ENCODE measurements at regions not wholly inside any gene's neighbourhood (a gene's known extent, or its start where the extent isn't known, plus 50 kb on each side); places are given as distances from the start of the nearest gene placed in this dataset.
"Not testable (repeated sequence)": the region's sequence is repeated elsewhere in the genome, so short reads cannot be mapped to it uniquely, and the experiment has no call there.

DNA sequence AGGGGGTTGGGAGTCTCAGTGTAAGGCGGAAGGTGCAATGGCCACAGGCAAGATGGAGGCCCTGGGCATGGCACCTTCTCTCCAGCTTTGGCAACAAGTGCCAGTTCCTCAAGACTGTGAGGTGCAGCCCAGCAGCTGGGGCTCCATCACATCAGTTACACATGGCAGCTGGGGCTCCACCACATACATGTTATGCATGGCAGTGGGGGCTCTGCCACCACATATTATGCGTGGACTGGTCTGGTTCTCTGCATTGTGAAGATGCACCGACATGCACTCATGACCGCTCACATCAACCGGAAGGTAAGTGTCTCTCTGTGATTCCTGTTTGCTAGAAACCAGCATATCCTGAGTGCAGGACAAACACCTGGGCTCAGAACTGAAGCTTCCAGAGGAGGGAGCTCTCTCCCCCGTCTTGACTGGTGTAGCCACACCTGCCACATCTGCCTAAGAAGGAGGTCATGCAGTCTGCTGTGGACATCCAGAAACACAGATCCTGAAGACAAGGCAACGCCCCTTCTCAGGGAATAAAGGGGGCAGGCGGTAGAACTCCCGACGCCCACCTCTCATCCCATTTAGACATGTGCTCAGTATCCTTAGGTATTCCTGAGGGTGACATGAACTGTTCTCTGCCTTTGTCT, 104.1 kb upstream of the TMPRSS2 start:
- DNase-seq (ENCODE audit: low read depth in 2 of 2), result no peak

DNA sequence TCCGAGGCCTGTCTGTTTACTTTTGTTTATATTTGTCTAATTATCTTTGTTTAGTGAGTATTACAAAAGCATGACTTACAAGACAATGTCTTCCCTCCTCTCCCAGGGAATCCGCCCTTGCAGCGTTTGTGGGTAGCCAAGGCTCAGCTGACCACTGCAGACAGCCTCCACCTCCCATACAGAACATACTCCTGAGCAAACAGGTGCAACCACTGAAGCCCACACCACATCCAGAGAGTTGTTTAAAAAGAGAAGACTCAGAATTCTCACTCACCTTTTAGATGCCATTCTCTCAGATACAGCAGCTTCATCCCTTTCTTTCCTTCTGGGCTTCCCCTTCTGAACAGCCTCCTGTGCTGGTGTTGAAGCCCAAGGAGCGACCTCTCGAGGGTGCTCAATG, 103.5 kb upstream of the TMPRSS2 start:
- DNase-seq (ENCODE audit: low read depth in 2 of 2), result no peak

- not testable (repeated sequence) for DNase-seq (ENCODE audit: low read depth in 2 of 2)
Observed at GRCh38 chr21:41610840-41611115, 102.8 kb upstream of the TMPRSS2 start.

DNA sequence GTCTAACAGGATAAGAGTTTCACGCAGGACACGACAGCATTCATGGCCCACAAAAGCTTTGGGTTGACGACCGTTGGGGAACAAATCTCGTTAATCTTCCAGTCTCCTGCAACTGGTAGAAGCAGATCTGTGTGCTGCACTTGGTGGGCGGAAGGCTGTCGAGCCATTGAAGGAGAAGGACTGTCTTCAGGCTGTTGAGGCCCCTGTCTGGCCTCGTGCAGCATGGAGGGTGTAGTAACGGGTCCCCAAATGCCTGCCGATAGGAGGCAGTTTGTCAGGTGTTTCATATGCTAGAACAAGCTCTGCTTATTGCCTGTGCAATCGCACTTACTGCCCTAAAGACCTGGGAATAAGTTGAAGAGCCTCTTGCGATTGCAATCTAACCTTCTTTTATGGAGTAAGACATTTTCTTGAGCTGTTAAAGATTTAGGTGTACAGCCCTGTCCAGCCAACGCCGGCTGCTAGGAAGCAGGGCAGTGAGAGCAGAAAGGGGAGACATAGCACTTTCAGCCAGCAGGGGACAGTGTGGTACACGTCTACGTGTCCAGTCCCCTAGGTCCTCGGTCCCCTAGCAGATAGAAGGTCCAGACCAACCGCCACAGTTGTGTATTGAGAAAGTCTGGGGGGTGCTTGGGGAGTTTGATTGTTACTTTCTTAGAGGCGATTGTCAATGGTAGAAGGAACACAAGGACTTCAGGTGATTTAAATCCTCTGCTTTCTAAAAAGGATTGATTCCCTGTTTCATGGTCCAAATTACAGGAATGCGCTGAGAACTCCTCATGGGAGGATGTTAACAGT, 102.3 kb upstream of the TMPRSS2 start:
- DNase-seq (ENCODE audit: low read depth in 2 of 2), result peak in 1 of 2 donors; percentile 11

- no peak for DNase-seq (ENCODE audit: low read depth in 2 of 2)
Observed at GRCh38 chr21:41606706-41607105, 98.7 kb upstream of the TMPRSS2 start.

GRCh38 chr21:41605934-41606285, 98.0 kb upstream of the TMPRSS2 start:
- DNase-seq (ENCODE audit: low read depth in 2 of 2), result no peak

- no peak for DNase-seq (ENCODE audit: low read depth in 2 of 2)
Observed at GRCh38 chr21:41605178-41605933, 97.4 kb upstream of the TMPRSS2 start.

- DNase-seq (ENCODE audit: low read depth in 2 of 2), result no peak
Observed at GRCh38 chr21:41604583-41605041, 96.7 kb upstream of the TMPRSS2 start.

DNA sequence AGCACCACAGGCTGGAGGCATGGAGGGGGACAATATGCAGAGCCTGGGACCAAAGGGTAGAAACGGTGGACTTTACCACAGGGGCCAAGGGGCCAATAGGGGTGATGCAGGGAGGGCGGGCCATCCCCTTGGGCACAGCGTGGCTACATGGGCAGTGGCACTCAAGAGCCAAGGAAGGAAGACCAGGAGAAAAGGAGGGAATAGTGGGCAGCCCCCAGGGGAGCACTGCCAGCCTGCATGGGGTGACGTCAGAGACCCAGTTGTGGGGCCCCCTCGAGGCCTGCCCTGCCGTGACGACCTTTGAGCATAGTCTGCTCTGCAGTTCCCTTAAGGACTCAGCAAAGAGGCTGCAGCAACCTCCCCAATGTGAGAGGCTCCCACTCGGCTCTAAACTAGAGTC, 95.5 kb upstream of the TMPRSS2 start:
- DNase-seq (ENCODE audit: low read depth in 2 of 2), result no peak

- no peak for DNase-seq (ENCODE audit: low read depth in 2 of 2)
Observed at GRCh38 chr21:41602531-41602930, 94.6 kb upstream of the TMPRSS2 start.

GRCh38 chr21:41601573-41602368, 93.8 kb upstream of the TMPRSS2 start:
- DNase-seq (ENCODE audit: low read depth in 2 of 2), result no peak

- DNase-seq (ENCODE audit: low read depth in 2 of 2), result no peak
Observed at GRCh38 chr21:41600961-41601572, 93.1 kb upstream of the TMPRSS2 start.

DNA sequence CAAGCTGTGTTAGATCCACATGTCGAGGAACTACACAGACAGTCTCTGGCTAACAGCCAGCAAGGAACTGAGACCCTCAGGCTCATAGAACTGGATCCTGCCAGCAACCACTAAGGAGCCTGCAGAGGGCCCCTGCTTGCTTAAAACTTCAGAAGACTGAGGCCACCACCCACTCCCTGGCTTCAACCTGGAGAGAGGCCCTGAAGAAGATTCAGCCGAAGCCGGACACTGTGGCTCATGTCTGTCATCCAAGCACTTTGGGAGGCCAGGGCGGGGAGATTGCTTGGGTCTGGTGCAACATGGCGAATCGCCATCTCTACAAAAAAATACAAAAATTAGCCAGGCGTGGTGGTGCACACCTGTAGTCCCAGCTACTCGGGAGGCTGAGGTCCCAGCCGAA, 92.6 kb upstream of the TMPRSS2 start:
- no peak for DNase-seq (ENCODE audit: low read depth in 2 of 2)

DNA sequence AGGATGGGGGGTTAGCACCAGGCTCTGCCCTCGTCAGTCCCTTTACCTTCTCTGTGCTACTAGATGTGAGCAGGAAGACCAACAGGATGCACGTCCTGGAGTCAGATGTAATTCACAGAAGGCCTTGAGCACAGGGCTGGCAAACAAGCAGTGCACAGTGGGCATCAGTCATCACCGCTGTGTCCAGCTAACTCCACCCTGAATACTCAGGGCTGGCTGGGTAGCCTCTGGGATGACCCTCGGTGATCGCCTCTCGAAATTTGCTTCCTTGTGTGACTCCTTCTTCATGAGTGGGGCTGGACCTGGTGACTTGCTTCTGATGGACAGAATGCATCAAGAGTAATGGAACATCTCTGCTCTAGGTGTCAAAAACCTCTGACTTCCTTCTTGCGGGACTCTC, 92.2 kb upstream of the TMPRSS2 start:
- no peak for DNase-seq (ENCODE audit: low read depth in 2 of 2)

- DNase-seq (ENCODE audit: low read depth in 2 of 2), result no peak
Observed at GRCh38 chr21:41598561-41599431, 90.8 kb upstream of the TMPRSS2 start.

- DNase-seq (ENCODE audit: low read depth in 2 of 2), result no peak
Observed at GRCh38 chr21:41597811-41598231, 89.9 kb upstream of the TMPRSS2 start.

DNA sequence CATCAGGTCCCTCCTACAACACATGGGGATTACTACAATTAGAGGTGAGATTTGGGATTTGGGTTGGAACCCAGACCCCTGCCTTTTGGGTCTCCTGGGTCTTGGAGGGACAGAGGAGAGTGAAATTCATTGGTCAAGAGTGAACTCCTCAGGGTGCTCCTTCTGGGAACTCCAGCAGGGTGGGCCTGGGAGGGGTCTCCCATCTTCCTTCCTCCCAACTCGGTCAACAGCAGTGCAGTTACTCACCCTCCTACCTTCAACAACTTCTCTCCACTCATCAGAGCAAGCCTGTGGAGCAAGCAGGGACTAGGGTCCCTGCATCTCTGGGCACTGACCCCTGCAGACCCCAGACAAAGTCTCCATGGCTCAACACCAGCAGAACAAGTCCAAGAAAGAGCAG, 89.3 kb upstream of the TMPRSS2 start:
- DNase-seq (ENCODE audit: low read depth in 2 of 2), result no peak

- DNase-seq (ENCODE audit: low read depth in 2 of 2), result no peak
Observed at GRCh38 chr21:41596241-41596925, 88.4 kb upstream of the TMPRSS2 start.

DNA sequence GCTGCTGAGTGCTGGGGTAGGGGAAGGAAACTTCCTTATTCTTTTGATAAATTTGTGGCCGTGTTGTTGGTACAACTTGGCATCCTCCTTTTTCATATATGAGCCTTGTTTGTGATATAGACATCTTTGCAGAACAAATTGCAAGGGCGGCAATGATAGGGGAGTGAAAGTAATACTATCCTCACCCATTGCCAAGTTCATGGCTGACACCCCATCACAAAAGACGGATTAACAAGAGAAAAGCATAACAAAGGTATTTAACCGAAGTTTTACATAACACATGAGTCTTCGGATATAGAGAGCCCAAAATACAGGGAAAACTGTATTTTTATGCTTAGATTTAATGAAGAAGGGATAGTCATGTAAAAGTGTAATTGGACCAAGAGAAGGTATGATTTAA, 86.3 kb upstream of the TMPRSS2 start:
- DNase-seq (ENCODE audit: low read depth in 2 of 2), result no peak

DNA sequence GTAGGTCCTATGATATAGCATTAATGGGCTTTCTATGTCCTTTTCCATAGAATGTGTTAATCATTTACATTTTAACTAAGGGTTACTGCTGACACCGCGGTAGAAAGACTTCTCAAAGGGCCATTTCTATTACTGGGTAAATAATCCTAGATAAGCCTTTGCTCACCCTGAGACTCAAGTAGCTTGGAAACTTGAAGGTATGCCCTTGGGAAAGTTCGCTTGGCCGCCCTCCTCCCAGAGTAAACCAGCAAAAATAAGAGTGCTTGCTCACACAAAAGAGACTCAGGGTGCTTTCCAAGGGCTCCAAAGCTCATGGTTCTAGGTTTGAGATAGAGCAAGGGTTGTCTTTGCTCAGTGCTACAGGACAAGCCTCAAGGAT, 85.8 kb upstream of the TMPRSS2 start:
- DNase-seq (ENCODE audit: low read depth in 2 of 2), result no peak

Measured in activated CD4-positive, alpha-beta T cell treated with anti-CD3 and anti-CD28 coated beads for 24 hours (primary cell).